ENCODE measurements at regions not wholly inside any gene's neighbourhood (a gene's known extent, or its start where the extent isn't known, plus 50 kb on each side); places are given as distances from the start of the nearest gene placed in this dataset.
A peak's percentile ranks its signal among the peaks of the same experiment; 100 is the strongest.
"Not testable (repeated sequence)": the region's sequence is repeated elsewhere in the genome, so short reads cannot be mapped to it uniquely, and the experiment has no call there.

DNA sequence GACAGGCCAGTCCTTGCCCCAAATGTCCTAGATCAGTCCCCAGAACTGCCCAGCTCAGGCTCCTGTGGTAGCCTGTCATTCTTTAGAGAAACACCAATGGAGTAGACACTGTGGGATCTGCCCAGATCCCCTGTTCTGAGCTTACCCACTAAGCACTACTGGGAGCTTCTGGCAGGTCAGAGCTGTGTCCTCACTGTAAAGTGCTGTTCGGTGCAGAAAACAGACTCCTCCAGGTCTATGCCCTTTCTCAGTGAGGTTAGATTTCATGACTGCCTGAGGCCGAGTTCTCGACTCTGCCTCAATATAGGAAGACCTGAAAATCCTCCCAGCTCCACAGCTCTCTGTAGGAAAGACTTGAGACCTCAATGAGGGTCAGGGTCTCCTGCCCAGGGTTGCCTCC, 67.5 kb upstream of the IGLL5 start:
- WGBS, 2 donors = 80 to 88% methylated on average over 3 of the region's 3 CpGs
- Histone ChIP-seq H3K4me1 (peaks cover 0 to 11% (median 0%) of the 10 kb centered on the region in 4 donors), H3K27me3 (no peaks in the 10 kb centered on the region), H3K9me3 (no peaks in the 10 kb centered on the region), H3K27ac (no peak overlapping the region), H3K4me3 (no peak overlapping the region), H3K36me3 (no peaks in the 10 kb centered on the region)
- TF ChIP-seq EP300 (IDR thresholded peaks at IDR 0.05) (no peak), POLR2A (IDR thresholded peaks at IDR 0.05) (no peak)
- TF ChIP-seq, protein P1, sequence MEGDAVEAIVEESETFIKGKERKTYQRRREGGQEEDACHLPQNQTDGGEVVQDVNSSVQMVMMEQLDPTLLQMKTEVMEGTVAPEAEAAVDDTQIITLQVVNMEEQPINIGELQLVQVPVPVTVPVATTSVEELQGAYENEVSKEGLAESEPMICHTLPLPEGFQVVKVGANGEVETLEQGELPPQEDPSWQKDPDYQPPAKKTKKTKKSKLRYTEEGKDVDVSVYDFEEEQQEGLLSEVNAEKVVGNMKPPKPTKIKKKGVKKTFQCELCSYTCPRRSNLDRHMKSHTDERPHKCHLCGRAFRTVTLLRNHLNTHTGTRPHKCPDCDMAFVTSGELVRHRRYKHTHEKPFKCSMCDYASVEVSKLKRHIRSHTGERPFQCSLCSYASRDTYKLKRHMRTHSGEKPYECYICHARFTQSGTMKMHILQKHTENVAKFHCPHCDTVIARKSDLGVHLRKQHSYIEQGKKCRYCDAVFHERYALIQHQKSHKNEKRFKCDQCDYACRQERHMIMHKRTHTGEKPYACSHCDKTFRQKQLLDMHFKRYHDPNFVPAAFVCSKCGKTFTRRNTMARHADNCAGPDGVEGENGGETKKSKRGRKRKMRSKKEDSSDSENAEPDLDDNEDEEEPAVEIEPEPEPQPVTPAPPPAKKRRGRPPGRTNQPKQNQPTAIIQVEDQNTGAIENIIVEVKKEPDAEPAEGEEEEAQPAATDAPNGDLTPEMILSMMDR (IDR thresholded peaks at IDR 0.05) = no peak
- DNase-seq (ENCODE audit: low spot score in 2 of 2) = no peak

DNA sequence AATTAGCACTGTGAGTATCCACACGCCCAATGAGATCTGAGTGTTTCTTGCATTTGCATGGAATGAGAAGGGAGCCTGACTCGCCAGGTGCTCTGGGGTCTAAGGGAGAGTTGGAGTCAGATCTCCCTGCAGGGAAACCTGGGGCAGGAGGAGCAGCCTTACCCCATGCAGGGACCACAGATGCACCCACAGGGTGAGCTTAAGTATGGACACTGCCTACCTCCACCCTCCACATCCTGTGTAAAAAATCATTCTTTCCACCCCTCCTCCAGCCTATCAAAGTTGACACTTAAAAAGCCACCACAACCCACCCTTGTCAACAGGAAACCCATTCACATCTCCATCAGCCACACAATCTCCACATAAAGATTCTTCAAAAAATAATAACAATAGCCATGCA, 67.0 kb upstream of the IGLL5 start:
- Histone ChIP-seq H3K4me1 (peaks cover 0 to 11% (median 0%) of the 10 kb centered on the region in 4 donors), H3K27me3 (no peaks in the 10 kb centered on the region), H3K9me3 (no peaks in the 10 kb centered on the region), H3K4me3 (no peak overlapping the region), H3K27ac (no peak overlapping the region), H3K36me3 (no peaks in the 10 kb centered on the region)
- 80 to 93% methylated on average over 2 of the region's 2 CpGs for WGBS, 2 donors
- DNase-seq (ENCODE audit: low spot score in 2 of 2) = no peak
- TF ChIP-seq EP300 (IDR thresholded peaks at IDR 0.05) = no peak

DNA sequence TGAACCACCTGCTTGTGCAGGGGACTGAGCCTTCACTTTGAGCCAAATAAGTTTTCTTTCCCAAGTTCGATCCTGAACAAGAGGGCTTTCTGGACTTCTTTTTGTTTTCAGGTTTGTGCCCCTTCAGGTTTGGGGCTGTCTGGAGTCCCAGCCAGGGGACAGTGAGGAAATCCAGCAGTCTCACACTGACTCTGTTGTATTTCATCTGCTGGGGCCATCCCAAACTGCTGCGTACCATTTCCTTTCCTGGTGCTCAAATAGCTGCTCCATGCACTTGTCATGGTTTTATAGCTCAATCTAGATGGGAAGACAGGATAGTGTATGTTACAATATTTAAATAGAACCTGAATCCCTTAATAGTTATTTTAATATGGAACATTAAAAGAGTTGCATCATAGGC, 66.3 kb upstream of the IGLL5 start:
- Histone ChIP-seq H3K4me3 (no peak overlapping the region), H3K4me1 (peaks cover 0 to 11% (median 0%) of the 10 kb centered on the region in 4 donors), H3K36me3 (no peaks in the 10 kb centered on the region), H3K9me3 (no peaks in the 10 kb centered on the region), H3K27ac (peak overlapping the region in 1 of 4 donors; percentile 26), H3K27me3 (no peaks in the 10 kb centered on the region)
- no peak for DNase-seq (ENCODE audit: low spot score in 2 of 2)
- TF ChIP-seq EP300 (IDR thresholded peaks at IDR 0.05) (no peak), POLR2A (IDR thresholded peaks at IDR 0.05) (no peak)
- TF ChIP-seq, protein P1 (IDR thresholded peaks at IDR 0.05) = no peak
- WGBS, 2 donors = 81 to 89% methylated on average over 2 of the region's 2 CpGs

DNA sequence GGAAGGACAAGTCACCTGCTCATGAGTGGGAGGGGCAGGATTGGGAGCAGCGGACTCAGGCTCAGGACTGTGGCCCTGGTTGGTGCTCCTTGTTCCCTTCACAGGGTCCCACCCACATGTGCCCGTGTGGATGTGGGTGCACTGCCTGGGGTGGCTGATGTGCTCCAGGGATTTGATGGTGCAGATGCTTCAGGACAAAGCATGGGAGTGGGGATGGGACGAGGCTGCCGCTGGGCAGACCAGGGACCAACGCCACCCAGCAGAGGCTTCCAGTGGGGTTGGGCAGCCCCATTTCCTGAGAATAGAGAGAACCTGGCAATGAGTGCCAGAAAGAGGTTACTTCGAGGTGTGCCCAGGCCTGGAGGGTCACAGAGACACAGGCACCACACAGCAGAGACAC, 65.5 kb upstream of the IGLL5 start:
- no peak for DNase-seq (ENCODE audit: low spot score in 2 of 2)
- no peak for TF ChIP-seq POLR2A (IDR thresholded peaks at IDR 0.05)
- TF ChIP-seq, protein P1 (IDR thresholded peaks at IDR 0.05) = no peak
- TF ChIP-seq EP300 (IDR thresholded peaks at IDR 0.05) = no peak
- H3K9me3 ChIP-seq = no peaks in the 10 kb centered on the region
- H3K27me3 ChIP-seq = no peaks in the 10 kb centered on the region
- WGBS, 2 donors = 83% methylated on average over 6 of the region's 6 CpGs
- no peaks in the 10 kb centered on the region for H3K36me3 ChIP-seq
- H3K4me1 ChIP-seq = peaks cover 0 to 11% (median 0%) of the 10 kb centered on the region in 4 donors
- no peak overlapping the region for H3K4me3 ChIP-seq
- H3K27ac ChIP-seq = no peak overlapping the region

DNA sequence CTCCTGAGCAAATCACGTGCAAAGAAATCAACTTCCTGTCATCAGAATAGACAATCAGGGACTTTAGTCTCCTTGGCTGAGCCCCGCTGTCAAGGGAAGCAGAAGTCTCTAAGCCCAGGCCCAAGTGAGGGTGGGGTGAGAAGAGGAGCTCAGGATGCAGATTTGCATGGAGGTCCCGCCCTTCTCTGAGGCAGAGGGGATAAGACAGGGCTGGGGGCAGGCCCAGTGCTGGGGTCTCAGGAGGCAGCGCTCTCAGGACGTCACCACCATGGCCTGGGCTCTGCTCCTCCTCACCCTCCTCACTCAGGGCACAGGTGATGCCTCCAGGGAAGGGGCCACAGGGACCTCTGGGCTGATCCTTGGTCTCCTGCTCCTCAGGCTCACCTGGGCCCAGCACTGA, 65.1 kb upstream of the IGLL5 start:
- DNase-seq (ENCODE audit: low spot score in 2 of 2); H3K4me3 ChIP-seq; H3K27me3 ChIP-seq; H3K9me3 ChIP-seq; H3K27ac ChIP-seq; H3K36me3 ChIP-seq: not testable (repeated sequence)
- H3K4me1 ChIP-seq = peaks cover 0 to 11% (median 0%) of the 10 kb centered on the region in 4 donors
- WGBS, 2 donors = 61 to 68% methylated on average over 5 of the region's 5 CpGs

DNA sequence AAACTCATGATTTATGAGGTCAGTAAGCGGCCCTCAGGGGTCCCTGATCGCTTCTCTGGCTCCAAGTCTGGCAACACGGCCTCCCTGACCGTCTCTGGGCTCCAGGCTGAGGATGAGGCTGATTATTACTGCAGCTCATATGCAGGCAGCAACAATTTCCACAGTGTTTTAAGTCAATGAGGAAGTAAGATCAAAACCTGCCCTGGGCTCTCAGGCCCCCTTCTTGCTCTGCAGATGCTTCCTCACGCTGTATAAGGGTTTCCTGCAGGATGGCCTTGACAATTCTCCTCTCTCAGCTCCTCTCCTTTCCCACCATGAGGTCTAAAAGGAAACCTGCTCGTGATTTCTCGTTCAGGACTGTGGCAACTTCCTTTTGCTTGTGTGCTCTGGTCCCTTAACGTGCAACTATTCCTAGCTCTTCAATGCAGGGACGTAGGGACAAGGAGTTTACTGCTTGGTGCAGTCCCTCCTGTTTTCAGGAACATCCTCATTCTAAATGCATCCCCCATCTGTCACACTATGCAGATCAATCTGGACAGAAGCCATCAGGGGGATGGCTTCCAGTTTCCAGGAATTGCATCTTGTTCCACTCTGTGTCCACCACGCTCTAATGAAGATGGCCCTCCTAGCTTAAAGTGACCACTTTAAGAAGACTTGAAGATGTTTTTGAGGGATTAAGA, 64.3 kb upstream of the IGLL5 start:
- no peak overlapping the region for H3K4me3 ChIP-seq
- TF ChIP-seq, protein P1 (IDR thresholded peaks at IDR 0.05) = no peak
- no peak for TF ChIP-seq POLR2A (IDR thresholded peaks at IDR 0.05)
- no peak for TF ChIP-seq EP300 (IDR thresholded peaks at IDR 0.05)
- DNase-seq (ENCODE audit: low spot score in 2 of 2) = no peak
- H3K4me1 ChIP-seq = peaks cover 0 to 11% (median 0%) of the 10 kb centered on the region in 4 donors
- WGBS, 2 donors = 57 to 79% methylated on average over 10 of the region's 10 CpGs
- H3K27me3 ChIP-seq = no peaks in the 10 kb centered on the region
- H3K36me3 ChIP-seq = no peaks in the 10 kb centered on the region
- no peaks in the 10 kb centered on the region for H3K9me3 ChIP-seq
- H3K27ac ChIP-seq = no peak overlapping the region
